Neural cell (in vitro differentiated cells): ENCODE measurements at regions not wholly inside any gene's neighbourhood (a gene's known extent, or its start where the extent isn't known, plus 50 kb on each side); places are given as distances from the start of the nearest gene placed in this dataset.

Experiments
- EP300 ChIP-seq: fragments of 450-650 bp; conservative IDR thresholded peaks from 2 replicates; pipeline ENCODE4 v1.6.1; 2014; ENCODE audit warnings: antibody characterized with exemption, mild to moderate bottlenecking, moderate library complexity; ENCODE audit not compliant: poor library complexity, severe bottlenecking
- EZH2 ChIP-seq: fragments of 200-600, 300-800 bp; shearing (Covaris generic), sonication (generic); IDR thresholded peaks from 2 replicates; pipeline ENCODE4 v1.6.1; 2014; ENCODE audit warnings: antibody characterized with exemption, low read length, borderline replicate concordance, mild to moderate bottlenecking; ENCODE audit not compliant: insufficient read depth, poor library complexity, severe bottlenecking
- POLR2AphosphoS5 ChIP-seq: IDR thresholded peaks from 2 replicates; pipeline ENCODE4 v1.6.1; 2012
- RAD21 ChIP-seq: fragments of 450-650 bp; conservative IDR thresholded peaks from 2 replicates; pipeline ENCODE4 v1.6.1; 2014; ENCODE audit warnings: antibody characterized with exemption, mild to moderate bottlenecking, moderate library complexity
- SMC3 ChIP-seq: fragments of 450-650 bp; conservative IDR thresholded peaks from 2 replicates; pipeline ENCODE4 v1.6.1; 2014; ENCODE audit warnings: antibody characterized with exemption, mild to moderate bottlenecking, moderate library complexity; ENCODE audit not compliant: poor library complexity
- TAF1 ChIP-seq: IDR thresholded peaks from 2 replicates; pipeline ENCODE4 v1.6.1; 2012; ENCODE audit warnings: low read depth
- TF ChIP-seq, protein P1 (sequence below): fragments of 450-650 bp; IDR thresholded peaks from 2 replicates; pipeline ENCODE4 v1.5.1; 2014; ENCODE audit warnings: antibody characterized with exemption, mild to moderate bottlenecking, moderate library complexity; ENCODE audit not compliant: poor library complexity, severe bottlenecking
- TF ChIP-seq, protein P2 (sequence below): IDR thresholded peaks from 2 replicates; pipeline ENCODE4 v1.6.1; 2012; ENCODE audit warnings: borderline replicate concordance

DNA sequence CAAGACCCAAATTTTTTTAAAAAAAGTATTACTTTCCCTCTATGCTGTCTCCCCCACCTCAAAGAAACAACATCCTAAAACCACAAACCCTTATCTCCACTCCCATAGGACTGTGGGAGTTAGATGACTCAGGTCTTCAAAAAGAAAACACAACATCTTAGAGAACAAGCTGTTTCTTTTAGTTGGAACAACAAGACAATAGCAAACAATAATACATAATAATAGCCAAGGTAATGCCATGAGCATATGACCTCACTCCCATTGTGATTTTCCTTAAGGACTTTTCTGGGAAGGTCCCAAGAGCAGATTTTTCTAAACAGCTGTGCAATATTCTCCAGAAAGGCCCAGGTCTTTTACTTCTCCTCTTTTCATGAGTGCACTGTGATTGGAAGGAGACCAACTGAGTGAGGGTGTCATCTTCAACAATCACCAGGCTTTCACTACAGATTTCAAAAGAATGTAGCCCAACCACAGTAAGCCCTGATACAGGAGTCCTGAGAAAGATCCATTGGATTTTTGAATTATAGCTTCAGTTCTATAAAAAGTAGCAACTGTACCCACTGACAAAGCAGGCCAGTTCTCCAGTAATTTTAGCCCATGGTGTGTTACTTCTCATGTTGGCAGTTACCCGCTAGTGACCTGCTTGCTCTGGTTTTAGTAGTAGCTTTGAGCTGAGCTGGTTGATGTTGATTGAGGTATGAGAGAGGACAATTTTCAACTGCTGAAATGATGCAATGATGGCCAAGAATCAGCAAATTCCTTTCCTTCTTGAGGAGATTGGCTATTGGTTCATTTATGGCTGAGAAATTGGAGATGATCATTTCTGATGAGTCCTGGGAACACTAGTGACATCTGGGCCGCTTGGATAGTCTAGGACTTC, 144.5 kb upstream of the TCF4 start:
- TF ChIP-seq, protein P1, sequence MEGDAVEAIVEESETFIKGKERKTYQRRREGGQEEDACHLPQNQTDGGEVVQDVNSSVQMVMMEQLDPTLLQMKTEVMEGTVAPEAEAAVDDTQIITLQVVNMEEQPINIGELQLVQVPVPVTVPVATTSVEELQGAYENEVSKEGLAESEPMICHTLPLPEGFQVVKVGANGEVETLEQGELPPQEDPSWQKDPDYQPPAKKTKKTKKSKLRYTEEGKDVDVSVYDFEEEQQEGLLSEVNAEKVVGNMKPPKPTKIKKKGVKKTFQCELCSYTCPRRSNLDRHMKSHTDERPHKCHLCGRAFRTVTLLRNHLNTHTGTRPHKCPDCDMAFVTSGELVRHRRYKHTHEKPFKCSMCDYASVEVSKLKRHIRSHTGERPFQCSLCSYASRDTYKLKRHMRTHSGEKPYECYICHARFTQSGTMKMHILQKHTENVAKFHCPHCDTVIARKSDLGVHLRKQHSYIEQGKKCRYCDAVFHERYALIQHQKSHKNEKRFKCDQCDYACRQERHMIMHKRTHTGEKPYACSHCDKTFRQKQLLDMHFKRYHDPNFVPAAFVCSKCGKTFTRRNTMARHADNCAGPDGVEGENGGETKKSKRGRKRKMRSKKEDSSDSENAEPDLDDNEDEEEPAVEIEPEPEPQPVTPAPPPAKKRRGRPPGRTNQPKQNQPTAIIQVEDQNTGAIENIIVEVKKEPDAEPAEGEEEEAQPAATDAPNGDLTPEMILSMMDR, result no peak
- TF ChIP-seq EZH2 (no peak), POLR2AphosphoS5 (no peak), RAD21 (no peak), TAF1 (no peak), SMC3 (no peak), EP300 (no peak)
- TF ChIP-seq, protein P2, sequence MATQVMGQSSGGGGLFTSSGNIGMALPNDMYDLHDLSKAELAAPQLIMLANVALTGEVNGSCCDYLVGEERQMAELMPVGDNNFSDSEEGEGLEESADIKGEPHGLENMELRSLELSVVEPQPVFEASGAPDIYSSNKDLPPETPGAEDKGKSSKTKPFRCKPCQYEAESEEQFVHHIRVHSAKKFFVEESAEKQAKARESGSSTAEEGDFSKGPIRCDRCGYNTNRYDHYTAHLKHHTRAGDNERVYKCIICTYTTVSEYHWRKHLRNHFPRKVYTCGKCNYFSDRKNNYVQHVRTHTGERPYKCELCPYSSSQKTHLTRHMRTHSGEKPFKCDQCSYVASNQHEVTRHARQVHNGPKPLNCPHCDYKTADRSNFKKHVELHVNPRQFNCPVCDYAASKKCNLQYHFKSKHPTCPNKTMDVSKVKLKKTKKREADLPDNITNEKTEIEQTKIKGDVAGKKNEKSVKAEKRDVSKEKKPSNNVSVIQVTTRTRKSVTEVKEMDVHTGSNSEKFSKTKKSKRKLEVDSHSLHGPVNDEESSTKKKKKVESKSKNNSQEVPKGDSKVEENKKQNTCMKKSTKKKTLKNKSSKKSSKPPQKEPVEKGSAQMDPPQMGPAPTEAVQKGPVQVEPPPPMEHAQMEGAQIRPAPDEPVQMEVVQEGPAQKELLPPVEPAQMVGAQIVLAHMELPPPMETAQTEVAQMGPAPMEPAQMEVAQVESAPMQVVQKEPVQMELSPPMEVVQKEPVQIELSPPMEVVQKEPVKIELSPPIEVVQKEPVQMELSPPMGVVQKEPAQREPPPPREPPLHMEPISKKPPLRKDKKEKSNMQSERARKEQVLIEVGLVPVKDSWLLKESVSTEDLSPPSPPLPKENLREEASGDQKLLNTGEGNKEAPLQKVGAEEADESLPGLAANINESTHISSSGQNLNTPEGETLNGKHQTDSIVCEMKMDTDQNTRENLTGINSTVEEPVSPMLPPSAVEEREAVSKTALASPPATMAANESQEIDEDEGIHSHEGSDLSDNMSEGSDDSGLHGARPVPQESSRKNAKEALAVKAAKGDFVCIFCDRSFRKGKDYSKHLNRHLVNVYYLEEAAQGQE, result no peak
